OCI-LY7 (cell line): ENCODE measurements at regions not wholly inside any gene's neighbourhood (a gene's known extent, or its start where the extent isn't known, plus 50 kb on each side); places are given as distances from the start of the nearest gene placed in this dataset. TPM values are rescaled to one million over a fixed set of nuclear protein-coding genes. Genes with fewer than 3 reads are reported as not detected.

ENCODE experiments used
- BruUV-seq: library from RNA; stranded (reverse); fragments of 400-500 nt; replicated peaks from 2 replicates; lab custom pipeline; 2021; lab: Mats Ljungman, UMichigan
- CTCF ChIA-PET: fragments of 300-600 bp; sonication (Branson Sonifier 250); formaldehyde crosslinking; loops from one replicate; lab custom pipeline; 2022; ENCODE audit warnings: antibody characterized with exemption; ENCODE audit not compliant: unreplicated experiment; lab: Charles Lee
- POLR2A ChIA-PET: fragments of 300-600 bp; sonication (Branson Sonifier 250); formaldehyde crosslinking; loops from one replicate; lab custom pipeline; 2022; ENCODE audit warnings: antibody characterized with exemption; lab: Charles Lee
- DNase-seq: peaks from one replicate; pipeline ENCODE4 v3.0.0-alpha.2; 2015; ENCODE audit warnings: low spot score
- H2AFZ ChIP-seq: fragments of 200-600 bp; sonication (generic), shearing (Covaris generic); 2 replicates; pipeline ENCODE4 v1.6.1; 2014; ENCODE audit warnings: mild to moderate bottlenecking, antibody characterized with exemption, low read length, moderate library complexity
- H3K27ac ChIP-seq: fragments of 200-600 bp; sonication (generic); 2 replicates; pipeline ENCODE4 v1.5.1; 2014; ENCODE audit warnings: mixed run types, low read depth, mild to moderate bottlenecking, moderate library complexity, low read length, inconsistent platforms; ENCODE audit not compliant: poor library complexity, severe bottlenecking
- H3K36me3 ChIP-seq: fragments of 200-600 bp; sonication (generic); 2 replicates; pipeline ENCODE4 v1.6.1; 2014; ENCODE audit warnings: mild to moderate bottlenecking, antibody characterized with exemption, low read length, moderate library complexity, mixed read lengths; ENCODE audit not compliant: insufficient read depth
- H3K4me1 ChIP-seq: fragments of 200-600 bp; sonication (generic); 2 replicates; pipeline ENCODE4 v1.5.1; 2014; ENCODE audit warnings: mild to moderate bottlenecking, low read length; ENCODE audit not compliant: insufficient read depth, poor library complexity, severe bottlenecking
- H3K4me2 ChIP-seq: fragments of 200-600 bp; sonication (generic); 2 replicates; pipeline ENCODE4 v1.6.1; 2014; ENCODE audit warnings: mild to moderate bottlenecking, low read length
- H3K4me3 ChIP-seq: fragments of 200-600 bp; sonication (generic); 2 replicates; pipeline ENCODE4 v1.5.1; 2014; ENCODE audit warnings: mild to moderate bottlenecking, low read depth, low read length; ENCODE audit not compliant: poor library complexity, severe bottlenecking
- H3K79me2 ChIP-seq: fragments of 200-600 bp; sonication (generic); 2 replicates; pipeline ENCODE4 v1.6.1; 2016; ENCODE audit warnings: low read depth, mild to moderate bottlenecking, low read length, moderate library complexity, mixed read lengths; ENCODE audit not compliant: insufficient read depth
- H3K9me2 ChIP-seq: fragments of 200-600 bp; sonication (generic); 2 replicates; pipeline ENCODE4 v1.6.1; 2016; ENCODE audit warnings: mild to moderate bottlenecking, low read length, mixed read lengths; ENCODE audit not compliant: insufficient read depth
- H3K9me3 ChIP-seq: fragments of 200-600 bp; sonication (generic); 2 replicates; pipeline ENCODE4 v1.6.1; 2014; ENCODE audit warnings: mild to moderate bottlenecking, mixed run types, low read length, mixed read lengths
- H4K20me1 ChIP-seq: fragments of 200-600 bp; sonication (generic); 2 replicates; pipeline ENCODE4 v1.6.1; 2014; ENCODE audit warnings: mild to moderate bottlenecking, antibody characterized with exemption, low read length, moderate library complexity, mixed read lengths; ENCODE audit not compliant: insufficient read depth
- CTCF ChIP-seq: fragments of 200-600 bp; sonication (generic); conservative IDR thresholded peaks from 2 replicates; pipeline ENCODE4 v1.5.1; 2014; ENCODE audit warnings: mild to moderate bottlenecking, antibody characterized with exemption, low read length, moderate library complexity, mixed read lengths
- EZH2phosphoT487 ChIP-seq: fragments of 200-600 bp; sonication (generic); IDR thresholded peaks from 2 replicates; pipeline ENCODE4 v1.6.1; 2018; ENCODE audit warnings: low read depth, borderline replicate concordance, mild to moderate bottlenecking, mixed run types, antibody characterized with exemption, low read length, moderate library complexity, mixed read lengths
- intact Hi-C: fragments of 100-400 bp; cut with micrococcal nuclease; formaldehyde crosslinking; loops from one replicate; pipeline ENCODE4 v1.10.0; 2022; ENCODE audit not compliant: unreplicated experiment
- small RNA-seq: library from RNA; depleted of rRNA; stranded (forward); fragments of <200 nt; gene quantifications from one replicate; pipeline ENCODE3, GENCODE V24; 2014

GRCh38 chr2:23327887-23328286 is 57.1 kb upstream of the KLHL29 start:
- Histone ChIP-seq H3K27ac (no peak overlapping the region), H3K9me2 (no peaks in the 10 kb centered on the region), H3K9me3 (no peaks in the 10 kb centered on the region), H3K79me2 (no peaks in the 10 kb centered on the region), H3K4me2 (no peak overlapping the region), H4K20me1 (no peaks in the 10 kb centered on the region), H2AFZ (no peak overlapping the region), H3K36me3 (no peaks in the 10 kb centered on the region), H3K4me3 (no peak overlapping the region), H3K4me1 (no peaks in the 10 kb centered on the region)
- no peak for DNase-seq
- no peak for TF ChIP-seq CTCF
- no peak for TF ChIP-seq EZH2phosphoT487
- CTCF ChIA-PET, result no interaction called here
- BruUV-seq, result no TSS peak
- intact Hi-C loops, result no loop called here
- POLR2A ChIA-PET, result interaction anchor here (0.7 kb wide), 1 partner anchor 16 kb away, joined by 3 read pairs; no protein-coding TSS in a partner anchor

GRCh38 chr2:23330214-23330613 is 54.8 kb upstream of the KLHL29 start:
- ChIA-PET POLR2A (no interaction called here), CTCF (no interaction called here)
- H3K36me3 ChIP-seq, result no peaks in the 10 kb centered on the region
- no peak overlapping the region for H3K27ac ChIP-seq
- no peaks in the 10 kb centered on the region for H3K9me3 ChIP-seq
- H3K4me1 ChIP-seq, result no peaks in the 10 kb centered on the region
- no peaks in the 10 kb centered on the region for H3K9me2 ChIP-seq
- H3K4me3 ChIP-seq, result no peak overlapping the region
- no peaks in the 10 kb centered on the region for H4K20me1 ChIP-seq
- no peak for DNase-seq
- H3K4me2 ChIP-seq, result no peak overlapping the region
- BruUV-seq, result no TSS peak
- H3K79me2 ChIP-seq, result no peaks in the 10 kb centered on the region
- intact Hi-C loops, result no loop called here
- TF ChIP-seq EZH2phosphoT487 (no peak), CTCF (peak; percentile 45)
- no peak overlapping the region for H2AFZ ChIP-seq

Small RNAs in the stretch of these regions (small RNA-seq; reads per million reads assigned to genes)
- gene AC099799.1 (not detected), gene RN7SL117P (not detected), gene RNA5SP87 (not detected)
